HG03159 (cell line): ENCODE measurements at regions not wholly inside any gene's neighbourhood (a gene's known extent, or its start where the extent isn't known, plus 50 kb on each side); places are given as distances from the start of the nearest gene placed in this dataset.

ENCODE experiments used
- ATAC-seq: cut with Tn5 transposase; IDR thresholded peaks from one replicate; pipeline ENCODE4 v1.9.1; 2021; ENCODE audit warnings: mild to moderate bottlenecking, moderate library complexity; ENCODE audit not compliant: unreplicated experiment

DNA sequence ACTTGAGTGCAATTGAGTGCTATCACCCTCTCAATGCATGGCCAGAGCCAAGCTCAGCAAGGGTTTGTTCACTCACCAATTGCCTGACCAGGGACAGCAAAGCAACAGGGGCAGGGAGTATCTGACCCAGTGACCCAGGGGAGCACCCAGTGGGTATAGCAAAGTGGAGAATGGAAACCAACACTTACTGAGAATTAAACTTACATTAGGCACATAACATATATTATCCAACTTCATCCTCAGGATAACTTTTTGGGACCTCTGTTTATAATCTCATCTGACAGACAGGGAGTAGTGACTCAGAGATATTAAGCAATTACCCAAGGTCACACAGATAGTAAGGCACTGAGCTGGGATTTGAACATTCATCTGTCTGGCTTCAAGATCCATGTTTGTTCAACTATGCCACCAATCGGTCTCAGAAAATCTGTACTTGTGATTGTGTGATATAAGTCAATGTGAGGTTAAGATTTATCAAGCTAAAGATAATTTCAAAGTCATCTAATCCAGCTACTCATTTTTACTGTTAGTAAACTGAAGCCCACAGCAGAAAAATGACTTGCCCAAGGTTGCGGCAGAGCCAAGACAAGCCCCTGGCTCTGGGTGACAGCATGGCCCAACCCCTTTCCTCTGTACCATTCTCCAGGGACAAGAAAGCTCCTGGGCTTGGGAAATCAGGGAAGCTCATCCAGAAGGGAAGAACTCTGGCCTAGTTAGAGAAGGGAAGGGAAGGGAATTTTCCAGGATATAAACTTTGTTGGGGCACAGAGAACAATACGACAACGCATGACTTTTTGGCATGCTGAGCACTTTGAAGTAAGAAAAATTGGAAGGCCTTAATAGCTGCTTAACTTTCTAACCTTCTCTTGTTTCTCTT is 138.0 kb upstream of the SMAD3 start:
- ATAC-seq = no peak

DNA sequence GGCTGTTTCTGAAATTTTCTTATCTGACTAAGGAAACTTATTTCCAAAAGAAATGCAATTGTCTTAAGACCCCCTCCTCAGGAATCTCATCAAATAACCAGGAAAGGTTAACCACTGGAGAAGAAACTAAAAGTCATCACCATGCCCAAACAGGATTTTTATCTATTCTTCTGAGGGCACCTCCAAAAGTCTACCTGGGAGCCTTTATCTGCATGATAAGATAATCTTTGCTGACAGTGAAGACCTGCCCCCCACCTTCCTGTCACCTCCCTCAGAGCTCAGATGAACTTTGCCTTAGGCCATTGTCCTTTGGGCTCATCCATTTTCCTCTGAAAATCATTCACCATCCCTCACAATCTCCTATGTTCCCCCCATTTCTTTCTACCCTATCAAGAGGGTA is 137.3 kb upstream of the SMAD3 start:
- no peak for ATAC-seq

DNA sequence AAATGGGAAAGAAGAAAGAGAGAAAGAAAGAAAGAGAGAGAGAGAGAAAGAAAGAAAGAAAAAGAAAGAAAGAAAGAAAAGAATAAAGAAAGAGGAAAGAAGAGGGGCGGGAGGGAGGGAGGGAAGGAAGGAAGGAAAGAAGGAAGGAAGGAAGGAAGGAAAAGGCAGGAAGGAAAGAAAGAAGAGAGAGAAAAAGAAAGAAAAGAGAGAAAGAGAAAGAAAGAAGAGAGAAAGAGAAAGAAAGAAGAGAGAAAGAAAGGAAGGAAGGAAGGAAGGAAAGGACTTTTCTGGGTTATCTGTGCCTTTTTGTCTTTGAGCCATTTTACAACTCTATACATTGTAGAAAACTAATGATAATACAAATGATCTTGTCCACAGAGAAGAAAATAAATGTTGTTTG is 136.6 kb upstream of the SMAD3 start:
- no peak for ATAC-seq

DNA sequence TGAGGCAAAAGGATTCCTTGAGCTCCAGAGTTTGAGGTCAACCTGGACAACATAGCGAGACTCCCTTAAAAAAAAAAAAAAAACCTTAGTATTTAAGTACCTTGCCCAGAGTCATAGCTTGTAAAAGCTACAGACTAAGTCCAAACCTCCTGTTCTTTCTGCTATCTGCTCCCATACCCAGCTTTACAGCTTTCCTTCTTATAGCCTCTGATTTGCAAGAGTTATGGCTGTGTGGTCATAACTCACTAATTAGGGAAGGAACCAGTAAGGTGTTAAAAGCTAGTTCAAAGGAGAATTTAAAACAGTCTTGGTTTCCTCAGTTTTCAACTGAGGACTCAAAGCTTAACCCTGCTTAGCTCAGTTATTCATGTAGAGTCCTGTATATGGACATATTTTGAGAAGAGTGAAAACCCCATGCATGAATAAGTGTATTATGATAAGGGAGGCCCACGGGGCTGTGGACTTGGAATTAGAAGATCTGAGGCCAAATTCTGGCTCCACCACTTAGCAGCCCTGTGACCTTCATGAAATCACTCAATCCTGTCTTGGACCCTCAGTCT is 135.5 kb upstream of the SMAD3 start:
- ATAC-seq = no peak

DNA sequence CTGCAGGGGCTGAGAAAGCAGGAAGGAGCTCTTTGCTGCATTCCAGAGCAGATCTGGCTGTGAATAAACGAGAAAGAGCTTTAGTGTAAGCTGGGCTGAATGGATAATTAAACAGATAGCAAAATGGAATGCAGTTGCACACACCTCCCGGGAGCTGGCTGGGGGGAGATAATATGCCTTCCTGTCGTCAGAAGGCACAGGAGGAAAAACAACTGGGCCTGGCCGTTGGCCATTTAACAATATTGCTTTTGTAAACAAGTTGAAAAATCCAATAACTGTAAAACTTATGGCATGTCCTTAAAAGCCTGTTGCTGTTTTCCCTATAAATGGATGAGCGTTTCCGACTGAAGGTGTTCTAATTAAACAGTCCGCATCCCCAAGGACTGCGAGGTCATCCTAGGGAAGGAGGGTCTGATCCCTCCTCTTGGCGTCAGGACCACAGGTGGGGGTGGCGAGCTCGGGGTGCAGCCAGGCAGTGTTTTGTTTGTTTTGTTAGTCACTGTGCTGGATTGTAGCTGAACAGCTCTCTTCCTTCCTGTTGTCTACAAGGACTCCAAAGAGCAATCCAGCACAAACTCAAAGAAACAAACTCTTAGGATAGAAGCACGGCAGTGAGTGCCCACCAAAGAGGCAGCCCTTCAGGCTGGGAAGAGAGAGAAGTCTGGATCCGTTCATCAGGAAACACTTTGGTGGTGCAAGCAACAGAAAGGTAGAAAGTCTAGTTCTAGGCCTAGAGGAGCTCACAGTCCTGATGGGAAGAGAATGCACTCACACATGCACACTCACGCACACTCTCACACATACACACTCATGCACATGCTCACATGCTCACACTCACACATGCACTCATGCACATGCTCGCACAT is 133.4 kb upstream of the SMAD3 start:
- ATAC-seq = no peak

DNA sequence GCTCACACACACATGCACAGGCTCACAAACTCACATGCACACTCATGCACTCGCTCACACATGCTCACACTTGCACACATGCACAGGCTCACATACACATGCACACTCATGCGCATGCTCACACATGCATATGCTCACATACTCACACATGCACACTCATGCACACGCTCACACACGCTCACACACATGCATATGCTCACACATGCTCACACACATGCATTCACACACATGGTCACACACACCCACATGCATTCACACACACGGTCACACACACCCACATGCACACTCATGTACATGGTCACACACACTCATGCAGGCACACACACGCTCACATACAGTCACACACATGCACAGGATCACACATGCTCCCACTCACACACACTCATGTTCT is 132.8 kb upstream of the SMAD3 start:
- ATAC-seq = no peak

DNA sequence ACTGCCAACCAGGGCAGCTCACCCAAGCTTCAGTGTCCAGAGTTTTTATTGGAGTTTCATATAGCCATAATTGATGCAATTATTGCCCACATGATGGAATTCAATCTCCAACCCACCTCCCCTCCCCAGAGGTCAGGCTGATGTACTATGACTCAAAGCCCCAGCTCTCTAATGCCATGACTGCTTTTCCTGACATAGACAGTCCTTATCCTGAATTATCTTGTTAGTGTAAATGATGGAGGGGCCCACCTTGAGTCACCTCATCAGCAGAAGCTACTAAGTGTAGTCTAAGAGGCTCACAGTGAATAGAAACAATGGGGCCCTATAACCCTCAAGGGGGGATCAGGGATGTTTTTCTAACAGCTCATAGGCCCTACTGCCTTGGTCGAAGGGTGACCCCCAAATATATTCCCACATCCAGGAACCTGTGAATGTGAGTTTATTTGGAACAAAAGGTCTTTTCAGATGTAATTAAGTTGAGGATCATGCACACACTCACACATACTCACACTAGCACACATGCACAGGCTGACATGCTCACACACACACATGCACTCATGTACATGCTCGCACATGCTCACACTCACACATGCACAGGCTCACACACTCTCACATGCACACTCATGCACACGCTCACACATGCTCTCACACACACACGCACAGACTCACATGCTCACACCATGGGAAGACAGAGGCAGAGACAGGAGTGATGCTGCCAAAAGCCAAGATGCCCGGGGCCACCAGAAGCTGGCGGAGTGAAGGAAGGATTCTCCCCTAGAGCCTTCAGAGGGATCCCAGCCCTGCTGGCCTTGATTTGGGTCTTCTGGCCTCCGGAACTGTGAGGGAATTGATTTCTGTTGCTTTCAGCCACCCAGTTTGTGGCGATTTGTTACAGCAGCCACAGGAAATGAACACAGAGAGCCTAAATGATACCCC is 131.2 kb upstream of the SMAD3 start:
- ATAC-seq = no peak

DNA sequence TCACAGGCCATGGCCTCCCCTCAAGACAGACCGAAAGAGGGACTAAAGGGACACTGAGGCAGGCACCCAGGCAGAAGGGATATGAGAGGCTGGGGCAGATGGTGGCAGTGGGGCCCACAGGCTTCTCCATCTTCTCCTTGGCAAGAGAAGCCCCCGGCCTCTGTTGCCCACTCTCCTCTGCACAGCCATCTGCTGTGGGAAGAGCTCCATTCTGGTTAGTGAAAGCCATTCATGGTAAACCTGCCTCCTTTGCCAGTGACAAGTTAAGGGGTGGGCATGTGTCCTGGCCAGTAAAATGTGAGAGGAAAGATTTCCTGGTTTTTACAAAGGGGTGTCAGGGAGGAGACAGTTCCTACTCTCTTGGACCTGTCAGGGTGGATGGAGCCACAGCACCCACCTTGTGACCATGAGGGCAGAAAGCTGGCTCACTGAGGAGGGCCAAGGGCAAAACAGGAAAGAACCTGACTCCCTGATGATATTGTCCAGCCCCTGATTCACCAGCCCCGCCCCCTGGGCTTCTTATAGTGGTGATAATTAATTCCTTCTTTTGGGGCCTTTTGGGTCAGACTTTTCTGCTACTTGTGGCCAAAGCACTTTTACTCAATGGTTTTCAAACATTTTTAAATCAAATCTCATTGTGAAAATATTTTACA is 130.4 kb upstream of the SMAD3 start:
- no peak for ATAC-seq

DNA sequence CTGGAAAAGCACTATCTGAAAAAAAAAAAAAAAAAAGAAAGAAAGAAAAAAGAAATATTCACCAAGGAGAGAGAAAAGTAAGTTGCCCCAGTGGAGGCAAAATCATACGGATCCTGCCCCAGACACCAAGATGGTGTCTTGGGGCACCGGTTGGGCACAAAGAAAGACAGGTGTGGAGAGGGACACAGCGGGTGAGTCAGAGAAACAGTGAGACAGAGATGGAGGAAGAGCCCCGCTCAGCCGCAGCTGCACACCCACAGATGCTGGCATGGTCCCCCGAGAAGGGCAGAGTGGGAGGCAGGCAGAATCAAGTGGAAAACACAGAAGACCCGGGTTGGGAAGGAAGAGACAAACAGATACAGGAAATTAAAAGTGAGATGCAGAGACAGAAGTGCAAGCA is 129.7 kb upstream of the SMAD3 start:
- ATAC-seq = no peak

DNA sequence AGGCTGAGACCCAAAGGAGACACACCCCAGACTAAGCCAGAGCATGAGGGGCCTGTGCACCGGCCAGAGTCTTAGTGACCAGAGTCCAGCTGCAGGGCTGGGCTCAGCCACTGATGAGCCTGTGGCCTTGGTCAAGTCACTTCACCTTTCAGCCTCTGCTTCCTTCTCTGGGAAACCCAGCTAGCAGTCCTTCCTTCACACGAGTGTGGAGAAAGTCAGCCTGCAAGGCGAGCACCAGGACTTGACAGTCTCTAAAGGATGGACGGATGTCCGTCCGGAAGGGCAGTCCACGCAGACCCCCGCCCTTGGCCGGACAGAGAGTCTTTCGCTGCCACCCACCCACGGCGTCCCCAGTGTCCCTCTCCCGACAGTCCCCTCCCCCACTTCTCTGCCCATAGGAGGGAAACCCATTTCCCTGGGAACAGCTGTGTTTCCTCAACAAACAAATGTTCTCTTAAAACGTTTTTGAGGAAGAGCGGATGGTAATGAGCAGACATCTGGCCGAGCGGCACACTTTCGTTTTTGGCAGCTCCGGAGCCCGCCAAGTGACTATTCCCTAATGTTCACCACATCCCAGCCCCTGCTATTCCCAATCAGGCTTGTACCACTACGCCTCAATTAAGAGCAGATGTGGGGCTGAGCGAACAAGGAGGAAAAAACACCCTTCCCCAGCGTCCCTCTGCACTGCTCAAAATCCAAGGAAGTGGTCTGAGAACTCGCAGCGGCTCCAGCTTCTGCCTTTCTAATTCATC is 129.1 kb upstream of the SMAD3 start:
- ATAC-seq = no peak

DNA sequence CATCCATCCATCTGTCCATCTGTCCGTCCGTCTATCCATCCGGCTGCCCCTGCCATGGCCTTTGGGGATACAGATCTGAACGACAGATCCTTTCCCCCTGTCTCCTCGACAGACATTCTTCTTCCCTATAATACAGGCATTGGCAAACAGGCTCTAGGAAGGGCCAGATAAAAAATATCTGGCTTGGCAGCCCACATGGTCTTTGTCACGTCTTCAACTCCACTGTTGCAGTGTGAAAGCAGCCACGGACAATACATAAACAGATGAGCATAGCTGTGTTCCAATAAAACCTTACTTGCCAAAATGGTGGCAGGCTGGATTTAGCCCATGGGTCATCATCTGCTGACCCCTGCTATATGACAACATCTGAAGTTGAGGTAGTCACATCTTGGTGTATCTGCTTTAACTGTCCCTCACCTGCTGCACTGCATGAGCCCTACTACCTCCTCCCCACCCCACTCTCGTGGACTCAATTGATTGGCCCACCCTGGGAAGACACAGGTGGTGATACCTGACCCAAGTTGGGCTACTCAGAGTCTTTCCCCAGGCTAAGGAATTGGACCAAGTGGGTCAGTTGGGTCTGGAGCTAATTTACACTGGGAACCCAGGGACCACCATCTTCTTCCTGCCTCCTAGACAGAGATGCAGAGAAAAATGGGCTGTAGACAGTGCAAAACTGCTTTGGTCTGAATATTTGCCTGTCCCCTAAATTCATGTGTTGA is 128.4 kb upstream of the SMAD3 start:
- no peak for ATAC-seq

DNA sequence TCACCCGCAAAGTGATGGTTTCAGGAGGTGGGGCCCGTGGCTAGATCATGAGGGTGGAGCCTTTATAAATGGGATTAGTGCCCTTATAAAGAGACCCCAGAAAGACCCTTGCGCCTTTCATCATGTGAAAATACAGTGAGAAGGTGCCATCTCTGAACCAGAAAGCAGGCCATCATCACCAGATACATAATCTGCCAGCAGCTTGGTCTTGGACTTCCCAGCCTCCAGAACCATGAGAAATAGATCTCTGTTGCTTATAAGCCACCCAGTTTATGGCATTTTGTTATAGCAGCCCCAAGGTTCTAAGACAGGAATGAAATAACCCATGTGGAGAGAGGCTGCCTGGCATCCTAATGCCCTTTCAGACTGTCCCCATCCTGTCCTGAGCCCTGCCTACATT is 127.8 kb upstream of the SMAD3 start:
- no peak for ATAC-seq

DNA sequence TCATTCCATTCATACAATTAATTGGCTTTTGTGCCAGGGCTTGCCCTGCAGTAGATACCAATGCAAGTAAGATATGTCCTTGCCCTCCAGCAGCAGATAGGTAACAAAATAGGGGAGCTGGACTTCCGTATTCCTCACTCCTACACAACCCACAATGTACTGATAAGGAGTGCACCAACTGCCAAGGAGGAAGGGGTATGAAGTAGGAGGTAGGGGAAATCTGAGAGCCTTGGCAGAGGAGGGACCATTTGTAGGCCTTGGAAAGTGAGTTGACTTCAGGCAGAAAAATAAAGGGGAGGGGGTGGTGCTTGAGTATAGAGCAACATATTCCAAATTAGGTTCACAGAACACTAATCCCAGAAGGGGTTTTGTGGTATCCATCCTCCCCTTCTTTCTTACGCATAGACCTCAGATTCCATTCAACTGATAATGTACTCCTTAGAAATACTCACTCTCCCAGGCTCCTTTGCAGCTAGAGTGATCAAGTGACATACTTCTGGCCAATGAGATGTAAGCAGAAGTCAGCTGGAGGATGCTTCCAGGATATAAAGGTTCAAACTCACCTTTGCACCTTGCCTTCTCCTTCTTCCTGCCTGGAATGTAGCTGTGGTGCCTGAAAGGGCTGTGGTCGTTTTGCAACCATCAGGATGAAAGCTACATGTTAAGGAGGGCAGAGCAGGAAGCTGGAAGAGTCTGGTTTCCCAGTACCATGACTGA is 127.1 kb upstream of the SMAD3 start:
- ATAC-seq = no peak

DNA sequence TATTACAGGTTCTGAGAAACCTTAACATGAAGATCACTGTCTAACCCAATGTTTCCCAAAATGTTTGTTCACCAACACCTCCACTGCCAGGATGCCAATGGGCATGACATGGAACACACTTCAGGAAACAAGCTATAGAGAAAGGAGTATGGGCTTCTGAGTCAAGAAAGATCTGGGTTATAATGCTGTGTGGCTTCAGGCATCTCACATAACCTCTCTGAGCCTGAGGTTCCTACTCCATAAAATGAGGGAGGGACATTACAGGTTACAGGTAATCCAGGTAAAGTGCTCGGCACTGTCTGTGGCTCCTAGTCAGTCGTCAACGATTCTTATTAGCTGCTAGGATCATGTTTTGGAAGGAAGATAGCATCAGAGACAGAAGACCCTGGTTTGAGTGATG is 126.4 kb upstream of the SMAD3 start:
- ATAC-seq = no peak

DNA sequence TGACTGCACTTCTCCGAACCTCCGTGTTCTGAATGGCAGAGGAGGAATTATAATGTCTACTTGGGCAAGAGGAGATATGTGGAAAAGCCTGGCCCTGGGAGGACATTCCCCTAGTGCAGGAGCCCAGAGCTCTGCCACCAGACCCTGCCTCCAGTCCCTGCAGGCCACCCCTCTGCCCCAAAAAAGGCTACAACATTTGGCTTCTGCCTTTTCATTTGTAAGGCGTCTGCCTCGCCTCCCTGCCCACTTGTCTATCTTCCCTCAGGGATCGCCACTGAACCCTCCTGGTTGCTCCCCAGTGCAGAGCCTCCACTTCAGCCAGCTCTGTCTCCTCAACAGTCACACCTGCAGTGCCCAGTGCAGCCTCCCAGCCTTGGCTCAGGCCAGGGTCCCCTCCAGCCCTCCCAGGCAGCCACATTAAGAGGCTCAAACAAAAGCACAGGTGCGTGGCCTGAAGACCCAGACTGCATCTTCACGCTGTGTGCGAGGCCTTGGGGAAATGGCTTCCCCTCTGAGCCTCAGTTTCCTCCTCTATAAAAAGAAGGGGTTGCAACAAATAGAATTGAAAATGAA is 125.9 kb upstream of the SMAD3 start:
- ATAC-seq = no peak

DNA sequence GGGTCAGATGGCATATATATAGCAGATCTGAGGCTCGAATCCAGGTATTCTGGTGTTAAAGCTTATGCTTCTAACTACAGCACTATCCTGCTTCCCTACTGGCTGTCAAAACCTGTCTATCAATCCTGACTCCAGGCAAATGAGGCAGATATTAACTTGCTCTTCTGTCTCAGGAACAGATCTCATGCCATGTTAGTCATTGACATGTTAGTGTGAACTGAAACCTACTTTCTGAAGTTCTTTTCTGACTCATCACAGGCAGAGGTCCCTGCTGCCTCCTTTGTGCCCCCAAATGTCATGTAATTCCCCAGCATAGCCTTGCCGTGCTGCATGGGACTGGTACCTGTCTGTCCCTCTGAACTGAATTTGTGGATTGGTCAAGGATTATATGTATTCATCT is 125.0 kb upstream of the SMAD3 start:
- ATAC-seq = no peak

DNA sequence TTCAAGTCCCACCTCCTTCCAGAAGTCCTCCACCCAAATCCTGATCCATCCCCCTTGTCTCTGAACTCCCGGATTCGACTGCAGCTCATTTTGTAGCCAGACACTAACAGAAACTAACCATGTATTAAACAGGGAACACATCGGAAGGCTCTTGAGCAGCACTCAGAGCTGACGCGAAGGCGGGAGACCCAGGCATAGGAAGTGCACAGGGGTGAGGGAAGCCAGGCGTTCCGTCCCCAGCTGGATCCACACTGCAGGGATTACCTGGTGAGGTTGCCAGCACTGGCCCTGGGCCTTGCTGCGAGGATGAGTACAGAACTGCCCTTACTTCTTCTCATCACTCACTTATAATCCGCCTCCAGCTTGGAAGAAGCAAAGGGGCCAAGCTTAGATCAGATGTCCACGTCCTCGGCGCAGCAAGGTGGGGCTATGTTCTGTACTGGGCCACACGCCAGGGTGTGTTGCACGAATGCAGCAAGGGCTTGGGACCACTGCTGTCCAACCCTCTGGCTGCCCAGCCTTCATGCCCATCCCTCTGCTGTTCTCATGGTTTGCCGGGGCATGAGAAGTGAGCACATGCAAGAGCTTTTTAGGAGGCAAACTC is 124.2 kb upstream of the SMAD3 start:
- no peak for ATAC-seq
